GM12873 (cell line): ENCODE measurements at regions not wholly inside any gene's neighbourhood (a gene's known extent, or its start where the extent isn't known, plus 50 kb on each side); places are given as distances from the start of the nearest gene placed in this dataset.

Experiments used
- TF ChIP-seq, protein P1 (sequence below): IDR thresholded peaks from 2 replicates; pipeline ENCODE4 v1.5.1; 2012; ENCODE audit warnings: low read depth, mild to moderate bottlenecking, moderate library complexity, low read length, control low read depth; ENCODE audit not compliant: insufficient read depth; ENCODE audit errors: missing control alignments

DNA sequence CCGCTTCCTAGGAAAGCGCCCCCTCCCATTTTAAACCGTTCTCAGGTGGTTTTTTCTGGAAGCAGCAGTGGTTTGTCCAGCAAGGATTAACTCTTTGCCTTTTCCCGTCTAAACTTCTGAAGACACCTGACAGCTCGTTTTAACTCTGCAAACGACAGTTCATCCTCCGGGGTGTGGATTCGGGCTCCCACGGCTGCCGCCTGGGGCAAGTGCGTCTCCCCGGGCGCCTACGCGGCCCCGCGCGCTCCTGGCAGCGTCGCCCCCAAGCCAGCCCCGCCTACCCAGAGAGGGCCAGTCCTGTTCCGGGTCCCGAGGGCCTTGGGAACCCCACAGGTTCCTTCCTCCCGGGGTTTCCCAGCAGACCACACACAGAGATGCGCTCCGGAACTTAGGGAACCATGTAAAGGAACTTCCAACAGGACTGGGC lies 54.4 kb downstream of the PRR18 start:
- TF ChIP-seq, protein P1, sequence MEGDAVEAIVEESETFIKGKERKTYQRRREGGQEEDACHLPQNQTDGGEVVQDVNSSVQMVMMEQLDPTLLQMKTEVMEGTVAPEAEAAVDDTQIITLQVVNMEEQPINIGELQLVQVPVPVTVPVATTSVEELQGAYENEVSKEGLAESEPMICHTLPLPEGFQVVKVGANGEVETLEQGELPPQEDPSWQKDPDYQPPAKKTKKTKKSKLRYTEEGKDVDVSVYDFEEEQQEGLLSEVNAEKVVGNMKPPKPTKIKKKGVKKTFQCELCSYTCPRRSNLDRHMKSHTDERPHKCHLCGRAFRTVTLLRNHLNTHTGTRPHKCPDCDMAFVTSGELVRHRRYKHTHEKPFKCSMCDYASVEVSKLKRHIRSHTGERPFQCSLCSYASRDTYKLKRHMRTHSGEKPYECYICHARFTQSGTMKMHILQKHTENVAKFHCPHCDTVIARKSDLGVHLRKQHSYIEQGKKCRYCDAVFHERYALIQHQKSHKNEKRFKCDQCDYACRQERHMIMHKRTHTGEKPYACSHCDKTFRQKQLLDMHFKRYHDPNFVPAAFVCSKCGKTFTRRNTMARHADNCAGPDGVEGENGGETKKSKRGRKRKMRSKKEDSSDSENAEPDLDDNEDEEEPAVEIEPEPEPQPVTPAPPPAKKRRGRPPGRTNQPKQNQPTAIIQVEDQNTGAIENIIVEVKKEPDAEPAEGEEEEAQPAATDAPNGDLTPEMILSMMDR: no peak

DNA sequence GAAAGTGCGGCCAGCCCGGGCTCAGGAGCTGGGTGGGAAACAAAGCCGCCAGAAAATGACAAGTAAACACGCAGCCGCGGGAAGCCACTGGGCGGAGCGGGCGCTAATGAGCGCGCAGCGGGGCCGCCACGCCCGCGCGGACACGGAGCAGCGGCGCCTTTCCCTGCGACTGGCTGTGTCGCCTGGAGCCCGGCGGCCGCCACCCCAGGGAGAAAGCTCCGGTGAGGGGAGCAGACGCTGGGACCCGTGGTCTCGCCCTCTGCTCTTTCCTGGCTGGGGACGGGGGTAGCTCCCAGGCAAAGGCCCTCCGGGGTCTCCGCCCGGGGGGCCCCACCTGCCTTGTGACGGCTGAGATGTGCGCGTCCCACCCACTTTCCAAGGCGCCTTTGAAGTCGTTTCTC lies 54.9 kb downstream of the PRR18 start:
- TF ChIP-seq, protein P1: no peak

DNA sequence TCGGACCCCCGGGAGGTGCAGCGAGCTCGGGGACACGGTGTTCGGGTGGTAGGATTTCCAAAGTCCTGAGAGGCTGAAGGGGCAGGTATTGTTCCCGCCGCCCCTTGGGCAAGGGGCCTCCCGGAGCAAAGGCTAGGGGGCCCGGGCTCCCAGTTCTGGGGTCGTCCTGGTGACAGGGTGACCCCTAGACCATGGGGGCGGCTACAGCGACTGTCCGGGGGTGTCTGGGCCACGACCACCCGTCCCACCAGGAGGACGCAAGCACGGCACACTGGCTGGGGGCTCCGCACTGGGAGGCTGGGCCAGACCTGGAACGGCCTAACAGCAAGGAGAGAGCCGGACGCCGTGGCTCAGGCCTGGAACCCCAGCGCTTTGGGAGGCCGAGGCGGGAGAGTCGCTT lies 55.6 kb downstream of the PRR18 start:
- TF ChIP-seq, protein P1: no peak

DNA sequence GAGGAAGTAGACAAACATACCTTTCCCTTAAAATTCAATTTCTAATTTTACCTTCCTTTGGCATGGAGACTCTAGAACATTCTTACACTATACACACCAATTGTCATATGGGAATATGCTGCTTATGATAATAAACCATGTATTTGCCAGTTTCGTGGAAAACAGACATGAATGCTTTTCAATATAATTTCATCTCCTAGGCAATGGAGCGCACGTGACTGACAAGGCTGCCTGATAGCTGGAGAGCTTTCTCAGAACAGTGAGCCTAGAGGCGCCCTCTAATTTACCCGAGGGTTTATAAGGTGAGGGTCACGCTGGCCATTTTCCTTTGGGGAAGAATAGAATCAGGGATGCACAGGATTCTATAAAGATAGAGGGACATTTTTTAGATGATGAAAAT lies 56.5 kb downstream of the PRR18 start:
- TF ChIP-seq, protein P1: no peak

DNA sequence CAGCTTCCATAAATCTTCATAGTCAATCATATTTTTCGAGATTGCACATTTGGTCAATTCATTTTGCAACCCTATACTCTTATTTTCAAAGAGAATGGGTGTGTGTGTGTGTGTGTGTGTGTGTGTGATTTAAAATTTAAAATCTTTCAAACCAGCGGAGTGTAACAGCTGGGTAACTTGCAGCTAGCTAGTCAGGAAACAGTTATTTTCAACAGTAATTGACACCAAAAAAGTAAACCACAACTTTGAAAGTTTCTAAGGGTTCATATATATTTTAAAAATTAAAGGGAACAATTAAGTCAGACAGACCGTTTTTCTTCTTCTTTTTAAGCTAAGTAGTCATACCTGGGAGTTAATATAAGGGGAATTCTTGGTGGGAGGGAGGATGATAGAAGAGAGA lies 57.0 kb downstream of the PRR18 start:
- TF ChIP-seq, protein P1: no peak

DNA sequence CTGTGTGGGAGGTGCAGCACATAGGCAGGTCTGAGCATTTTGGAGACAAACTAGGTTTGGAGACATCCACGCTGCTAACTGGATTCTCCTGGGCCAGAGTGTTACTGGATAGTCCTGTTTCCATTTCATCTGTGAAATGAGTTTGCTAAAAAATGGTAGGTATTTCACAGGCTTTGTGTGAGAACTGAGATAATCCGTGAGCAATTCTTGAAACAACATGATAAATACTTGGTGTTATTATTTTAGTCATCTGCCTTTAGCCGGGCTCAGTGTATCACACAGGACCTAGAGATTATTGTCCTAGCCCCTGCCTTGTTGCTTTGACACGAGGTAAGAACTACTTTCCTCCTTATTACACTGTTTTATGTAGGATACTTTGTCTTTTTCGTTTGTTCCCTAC lies 63.0 kb downstream of the PRR18 start:
- TF ChIP-seq, protein P1: no peak

DNA sequence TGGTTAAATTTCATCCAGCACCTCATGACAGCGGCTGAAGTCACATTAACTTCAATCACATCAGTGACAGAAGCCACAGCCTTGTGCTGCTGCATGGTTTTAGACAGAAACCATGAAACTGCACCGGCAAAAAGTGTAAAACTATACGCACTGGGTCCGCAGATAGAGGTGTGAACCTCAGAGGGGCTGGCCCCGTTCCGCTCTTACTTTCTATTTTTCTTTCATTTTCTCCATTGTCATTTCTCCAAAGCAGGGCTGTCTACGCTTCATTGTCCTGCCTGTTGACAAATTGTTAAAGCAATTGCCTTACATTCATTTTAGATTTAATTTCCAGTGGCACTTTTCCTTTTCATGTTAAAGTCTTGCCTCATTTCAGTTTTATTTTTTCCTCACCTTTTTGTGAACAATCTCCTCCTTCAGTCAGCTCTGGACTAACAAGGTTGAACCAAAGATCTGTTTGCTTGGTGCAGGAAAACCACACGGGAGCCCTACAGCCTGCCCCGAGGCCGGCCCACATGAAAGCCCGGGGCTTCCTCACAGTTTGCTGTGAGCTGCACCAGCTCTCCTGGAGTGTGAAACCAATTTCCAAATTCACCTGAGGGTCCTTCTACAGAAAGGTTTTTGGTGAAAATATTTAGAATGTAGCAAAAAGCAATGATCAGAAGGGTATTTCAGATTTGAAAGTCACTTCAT lies 63.7 kb downstream of the PRR18 start:
- TF ChIP-seq, protein P1: no peak
